Endothelial cell of umbilical vein (primary cell): ENCODE measurements at regions not wholly inside any gene's neighbourhood (a gene's known extent, or its start where the extent isn't known, plus 50 kb on each side); places are given as distances from the start of the nearest gene placed in this dataset.

Source experiments
- BruUV-seq: library from RNA; stranded (reverse); fragments of 400-500 nt; replicated peaks from 2 replicates; lab custom pipeline; 2021; lab: Mats Ljungman, UMichigan
- CTCF ChIA-PET: fragments of 300-600, 350-600 bp; sonication (Branson Sonifier 250); formaldehyde crosslinking; loops from one replicate; lab custom pipeline; 2021; ENCODE audit warnings: antibody characterized with exemption, inconsistent platforms; lab: Charles Lee
- POLR2A ChIA-PET: fragments of 300-600, 350-600 bp; sonication (Branson Sonifier 250); formaldehyde crosslinking; loops from one replicate; lab custom pipeline; 2021; ENCODE audit warnings: antibody characterized with exemption, inconsistent platforms; lab: Charles Lee
- DNase-seq: peaks from one replicate; pipeline ENCODE4 v3.0.0-alpha.2; 2011; ENCODE audit warnings: low read depth, low spot score
- FAIRE-seq: peaks from 2 replicates; lab custom pipeline; 2011; peaks lifted over from hg19 to GRCh38; lab: Jason Lieb, UNC
- H2AFZ ChIP-seq: 2 replicates; pipeline ENCODE4 v1.6.0; 2012; ENCODE audit warnings: low read depth, low read length, control low read depth, inconsistent platforms
- H3K27ac ChIP-seq: 2 replicates; pipeline ENCODE4 v1.5.1; 2011; ENCODE audit warnings: low read depth, mild to moderate bottlenecking, control low read depth, low read length, moderate library complexity; ENCODE audit not compliant: insufficient read depth
- H3K27me3 ChIP-seq, 2 experiments: 2 replicates each; pipeline versions ENCODE4 v1.6.0 to v1.6.1; 2011; ENCODE audit warnings: low read length in 2 of 2, mixed read lengths in 1 of 2; ENCODE audit not compliant: control insufficient read depth in 2 of 2, insufficient read depth in 2 of 2
- H3K36me3 ChIP-seq, 2 experiments: 2 replicates in 1 of 2; 3 replicates in 1 of 2; pipeline ENCODE4 v1.5.1; 2011; ENCODE audit warnings: low read length in 2 of 2, mild to moderate bottlenecking in 1 of 2, moderate library complexity in 1 of 2; ENCODE audit not compliant: control insufficient read depth in 2 of 2, insufficient read depth in 2 of 2; ENCODE audit errors: extremely low read depth in 1 of 2
- H3K4me1 ChIP-seq: 3 replicates; pipeline ENCODE4 v1.5.1; 2011; ENCODE audit warnings: mild to moderate bottlenecking, low read length; ENCODE audit not compliant: control insufficient read depth, insufficient read depth; ENCODE audit errors: extremely low read depth
- H3K4me2 ChIP-seq: 2 replicates; pipeline ENCODE4 v1.6.1; 2011; ENCODE audit warnings: low read length, control low read depth, mixed read lengths; ENCODE audit not compliant: insufficient read depth
- H3K4me3 ChIP-seq, 3 experiments: fragments of 200-600 bp in 1 of 3; sonication (generic), shearing (Covaris generic) in 1 of 3; replicated peaks in 1 of 3; 2 replicates each; pipeline ENCODE4 v1.5.1; 2011 to 2016; ENCODE audit warnings: control low read depth in 3 of 3, low read length in 3 of 3, mild to moderate bottlenecking in 2 of 3, inconsistent platforms in 1 of 3, low read depth in 1 of 3, moderate library complexity in 1 of 3; ENCODE audit not compliant: insufficient read depth in 1 of 3
- H3K79me2 ChIP-seq: 2 replicates; pipeline ENCODE4 v1.6.0; 2012; ENCODE audit warnings: low read length, inconsistent platforms; ENCODE audit not compliant: control insufficient read depth, insufficient read depth
- H3K9ac ChIP-seq: replicated peaks from 2 replicates; pipeline ENCODE3; 2011; ENCODE audit warnings: low read length, control low read depth; ENCODE audit not compliant: insufficient read depth; ENCODE audit errors: extremely low read depth
- H3K9me1 ChIP-seq: replicated peaks from 3 replicates; pipeline ENCODE4 v1.6.0; 2011; ENCODE audit warnings: mild to moderate bottlenecking, low read length; ENCODE audit not compliant: control insufficient read depth, insufficient read depth; ENCODE audit errors: extremely low read depth
- H3K9me3 ChIP-seq: replicated peaks from 2 replicates; pipeline ENCODE4 v1.5.1; 2012; ENCODE audit warnings: low read length, inconsistent platforms; ENCODE audit not compliant: control insufficient read depth, insufficient read depth
- H4K20me1 ChIP-seq: replicated peaks from 2 replicates; pipeline ENCODE3; 2011; ENCODE audit warnings: mild to moderate bottlenecking, low read length; ENCODE audit not compliant: control insufficient read depth, insufficient read depth; ENCODE audit errors: extremely low read depth
- EZH2 ChIP-seq: IDR thresholded peaks from 2 replicates; pipeline ENCODE4 v1.6.1; 2012; ENCODE audit warnings: borderline replicate concordance, low read depth, mild to moderate bottlenecking, moderate library complexity, low read length, inconsistent platforms; ENCODE audit not compliant: severe bottlenecking
- FOS ChIP-seq: IDR thresholded peaks from 2 replicates; pipeline ENCODE4 v1.6.1; 2011; ENCODE audit warnings: mild to moderate bottlenecking, low read length, moderate library complexity, borderline replicate concordance; ENCODE audit not compliant: insufficient read depth
- GATA2 ChIP-seq: IDR thresholded peaks from 2 replicates; pipeline ENCODE4 v1.7.0; 2011; ENCODE audit warnings: low read depth, mild to moderate bottlenecking, moderate library complexity, mixed read lengths, low read length; ENCODE audit not compliant: insufficient read length, insufficient read depth
- JUN ChIP-seq: IDR thresholded peaks from 2 replicates; pipeline ENCODE4 v1.6.1; 2011; ENCODE audit warnings: borderline replicate concordance, low read depth; ENCODE audit not compliant: insufficient read length, insufficient read depth
- MYC ChIP-seq: IDR thresholded peaks from one replicate; pipeline ENCODE4 v1.6.1; 2011; ENCODE audit warnings: mild to moderate bottlenecking, low read depth, low read length
- POLR2A ChIP-seq: IDR thresholded peaks from 2 replicates; pipeline ENCODE4 v1.6.1; 2012; ENCODE audit warnings: low read depth, mild to moderate bottlenecking, control low read depth, low read length
- POLR2AphosphoS5 ChIP-seq: IDR thresholded peaks from 2 replicates; pipeline ENCODE4 v1.6.1; 2012; ENCODE audit warnings: low read depth, mild to moderate bottlenecking, control low read depth, low read length, moderate library complexity; ENCODE audit not compliant: insufficient read depth
- dilution Hi-C: fragments of 300-500 bp; cut with MboI; formaldehyde crosslinking; loops from one replicate; pipeline ENCODE4 v1.15.0; 2019; ENCODE audit warnings: low sequenced_read_pairs; ENCODE audit not compliant: extremely low pct_ligation_motif_present
- intact Hi-C: fragments of 100-400 bp; cut with micrococcal nuclease; formaldehyde crosslinking; loops from one replicate; pipeline ENCODE4 v1.10.0; 2022
- TF ChIP-seq, protein P1 (sequence below), 2 donors: IDR thresholded peaks; 1 replicate in 1 of 2; 2 replicates in 1 of 2; pipeline ENCODE4 v1.5.1; 2011; ENCODE audit warnings: low read length in 2 of 2, mild to moderate bottlenecking in 2 of 2, moderate library complexity in 2 of 2, control low read depth in 1 of 2, inconsistent platforms in 1 of 2, low read depth in 1 of 2; ENCODE audit not compliant: insufficient read depth in 1 of 2; ENCODE audit errors: extremely low read depth in 1 of 2
- TF ChIP-seq, protein P2 (sequence below): IDR thresholded peaks from 2 replicates; pipeline ENCODE4 v1.6.1; 2011; ENCODE audit not compliant: insufficient read depth, insufficient read length

DNA sequence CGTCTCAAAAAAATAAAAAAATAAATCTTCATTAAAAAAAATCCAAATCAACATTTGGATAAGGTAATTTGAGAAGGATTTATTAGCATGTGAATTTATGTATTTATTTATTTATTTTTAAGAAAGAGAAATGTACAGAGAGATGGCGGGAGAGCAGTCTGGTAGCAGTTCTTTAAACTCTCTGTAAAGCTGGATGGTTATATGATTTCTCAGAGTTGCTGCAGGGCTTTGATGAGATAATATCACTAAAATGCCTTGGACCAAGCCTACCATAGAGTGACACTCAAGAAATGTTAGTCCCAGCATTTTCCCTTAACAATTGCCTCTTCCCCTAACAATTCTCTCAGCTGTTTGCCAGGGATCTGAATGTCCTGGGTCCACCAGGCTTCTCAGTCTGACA is 103.4 kb upstream of the LNX1 start:
- no peak for DNase-seq
- intact Hi-C loops (no loop called here), dilution Hi-C loops (no loop called here)
- Histone ChIP-seq H3K9me3 (no peaks in the 10 kb centered on the region), H4K20me1 (no peaks in the 10 kb centered on the region), H3K27me3 (peaks cover 4 to 13% of the 10 kb centered on the region in 2 experiments), H3K4me1 (no peaks in the 10 kb centered on the region), H3K9ac (no peak overlapping the region), H3K36me3 (no peaks in the 10 kb centered on the region), H3K27ac (no peak overlapping the region), H3K4me2 (no peak overlapping the region), H3K4me3 (no peak overlapping the region), H3K9me1 (no peaks in the 10 kb centered on the region), H3K79me2 (no peaks in the 10 kb centered on the region), H2AFZ (no peak overlapping the region)
- CTCF ChIA-PET, result interaction anchor here (3.2 kb wide), 1 partner anchor 12 kb away, joined by 12 read pairs; no protein-coding TSS in a partner anchor
- POLR2A ChIA-PET, result no interaction called here
- no peak for TF ChIP-seq POLR2A
- no peak for TF ChIP-seq EZH2
- TF ChIP-seq GATA2, result no peak
- TF ChIP-seq, protein P1, sequence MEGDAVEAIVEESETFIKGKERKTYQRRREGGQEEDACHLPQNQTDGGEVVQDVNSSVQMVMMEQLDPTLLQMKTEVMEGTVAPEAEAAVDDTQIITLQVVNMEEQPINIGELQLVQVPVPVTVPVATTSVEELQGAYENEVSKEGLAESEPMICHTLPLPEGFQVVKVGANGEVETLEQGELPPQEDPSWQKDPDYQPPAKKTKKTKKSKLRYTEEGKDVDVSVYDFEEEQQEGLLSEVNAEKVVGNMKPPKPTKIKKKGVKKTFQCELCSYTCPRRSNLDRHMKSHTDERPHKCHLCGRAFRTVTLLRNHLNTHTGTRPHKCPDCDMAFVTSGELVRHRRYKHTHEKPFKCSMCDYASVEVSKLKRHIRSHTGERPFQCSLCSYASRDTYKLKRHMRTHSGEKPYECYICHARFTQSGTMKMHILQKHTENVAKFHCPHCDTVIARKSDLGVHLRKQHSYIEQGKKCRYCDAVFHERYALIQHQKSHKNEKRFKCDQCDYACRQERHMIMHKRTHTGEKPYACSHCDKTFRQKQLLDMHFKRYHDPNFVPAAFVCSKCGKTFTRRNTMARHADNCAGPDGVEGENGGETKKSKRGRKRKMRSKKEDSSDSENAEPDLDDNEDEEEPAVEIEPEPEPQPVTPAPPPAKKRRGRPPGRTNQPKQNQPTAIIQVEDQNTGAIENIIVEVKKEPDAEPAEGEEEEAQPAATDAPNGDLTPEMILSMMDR (IDR thresholded peaks at IDR 0.05; ENCODE audit: extremely low read depth in 1 of 2, insufficient read depth in 1 of 2, low read depth in 1 of 2, low read length in 2 of 2), result no peak
- TF ChIP-seq MYC, result no peak
- FAIRE-seq, result no peak
- BruUV-seq, result no TSS peak

DNA sequence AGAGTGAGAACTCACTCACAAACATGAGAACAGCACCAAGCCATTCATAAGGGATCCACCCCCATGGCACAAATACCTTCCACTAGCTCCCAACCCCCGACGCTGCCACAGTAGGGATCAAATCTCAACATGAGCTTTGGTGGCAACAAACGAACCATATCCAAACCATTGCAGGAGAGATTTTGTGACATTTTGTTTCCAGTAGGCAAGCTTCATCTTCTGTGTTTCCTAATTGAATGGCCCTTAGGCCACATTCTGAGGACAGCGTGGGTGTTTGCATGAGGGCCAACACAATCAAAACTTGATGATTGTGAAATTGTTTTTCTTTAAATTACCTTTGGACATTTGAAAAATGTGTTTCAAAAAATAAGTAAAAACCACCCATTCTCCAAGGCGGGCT is 102.6 kb upstream of the LNX1 start:
- no TSS peak for BruUV-seq
- H3K9ac ChIP-seq, result no peak overlapping the region
- no peaks in the 10 kb centered on the region for H3K9me3 ChIP-seq
- no peaks in the 10 kb centered on the region for H3K36me3 ChIP-seq
- H3K27me3 ChIP-seq, result peaks cover 6 to 20% of the 10 kb centered on the region in 2 experiments
- FAIRE-seq, result no peak
- H3K27ac ChIP-seq, result no peak overlapping the region
- ChIA-PET CTCF (interaction anchor here (1.0 to 3.2 kb wide), 2 partner anchors 12 to 540 kb away, joined by 3 to 12 read pairs; no protein-coding TSS in a partner anchor), POLR2A (no interaction called here)
- H2AFZ ChIP-seq, result no peak overlapping the region
- no peaks in the 10 kb centered on the region for H3K9me1 ChIP-seq
- H3K4me1 ChIP-seq, result no peaks in the 10 kb centered on the region
- TF ChIP-seq POLR2AphosphoS5, result no peak
- no peak for TF ChIP-seq GATA2
- TF ChIP-seq, protein P2, sequence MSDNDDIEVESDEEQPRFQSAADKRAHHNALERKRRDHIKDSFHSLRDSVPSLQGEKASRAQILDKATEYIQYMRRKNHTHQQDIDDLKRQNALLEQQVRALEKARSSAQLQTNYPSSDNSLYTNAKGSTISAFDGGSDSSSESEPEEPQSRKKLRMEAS, result no peak
- TF ChIP-seq, protein P1 (IDR thresholded peaks at IDR 0.05; ENCODE audit: extremely low read depth in 1 of 2, insufficient read depth in 1 of 2, low read depth in 1 of 2, low read length in 2 of 2), result no peak
- no peak for TF ChIP-seq EZH2
- TF ChIP-seq MYC, result no peak
- no peak for TF ChIP-seq POLR2A
- TF ChIP-seq FOS, result no peak
- TF ChIP-seq JUN, result no peak
- intact Hi-C loops (no loop called here), dilution Hi-C loops (no loop called here)
- no peak overlapping the region for H3K4me3 ChIP-seq
- DNase-seq, result no peak
- no peaks in the 10 kb centered on the region for H3K79me2 ChIP-seq
- no peak overlapping the region for H3K4me2 ChIP-seq
- no peaks in the 10 kb centered on the region for H4K20me1 ChIP-seq
